ENCODE measurements at regions not wholly inside any gene's neighbourhood (a gene's known extent, or its start where the extent isn't known, plus 50 kb on each side); places are given as distances from the start of the nearest gene placed in this dataset.
A peak's percentile ranks its signal among the peaks of the same experiment; 100 is the strongest.
"Not testable (repeated sequence)": the region's sequence is repeated elsewhere in the genome, so short reads cannot be mapped to it uniquely, and the experiment has no call there.

DNA sequence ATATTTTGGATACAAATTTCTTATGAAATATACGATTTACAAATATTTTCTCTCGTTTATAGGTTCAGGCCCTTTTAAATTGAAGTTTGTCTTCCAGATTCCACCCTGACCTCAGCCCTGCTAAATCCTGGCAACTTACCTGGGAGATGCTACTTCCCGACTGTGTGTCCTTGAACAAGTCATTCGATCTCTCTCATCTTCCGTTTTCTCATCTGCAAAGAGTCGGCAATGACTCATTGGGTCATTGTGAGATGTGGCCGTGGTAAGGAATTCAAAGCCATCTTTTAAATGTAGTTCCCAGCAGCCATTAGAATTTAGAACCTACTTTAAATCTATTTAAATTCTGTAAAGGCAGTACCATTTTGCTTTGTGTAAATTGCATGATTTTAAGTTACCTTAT is 72.5 kb downstream of the LHX2 start:
- TF ChIP-seq MAX (IDR thresholded peaks at IDR 0.05; ENCODE audit: low read depth, low read length) (no peak), POLR2A (IDR thresholded peaks at IDR 0.05; ENCODE audit: extremely low read depth, insufficient read length) (no peak), CTCF (IDR thresholded peaks at IDR 0.05; ENCODE audit: low read depth, low read length) (no peak), MYC (IDR thresholded peaks at IDR 0.05; ENCODE audit: low read depth, low read length) (no peak)
- DNase-seq (ENCODE audit: low read depth): no peak

DNA sequence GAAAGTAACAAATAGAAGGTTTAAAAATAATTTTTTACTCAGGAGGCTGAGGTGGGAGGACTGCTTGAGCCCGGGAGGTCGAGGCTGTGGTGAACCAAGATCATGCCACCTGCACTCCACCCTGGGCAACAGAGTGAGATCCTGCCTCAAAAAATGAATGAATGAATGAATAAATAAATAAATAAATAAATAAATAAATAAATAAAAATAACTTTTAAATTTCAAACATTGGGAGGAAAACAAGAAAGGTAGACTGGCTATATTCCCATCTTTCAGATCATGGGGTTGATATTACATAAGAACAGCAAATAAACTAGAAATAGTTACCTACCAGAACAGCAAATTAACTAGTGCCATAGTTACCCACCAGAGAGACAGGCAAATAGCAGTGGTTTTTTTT is 75.7 kb downstream of the LHX2 start:
- no peak overlapping the region for H3K4me3 ChIP-seq (ENCODE audit: low read depth, low read length)
- no peak for DNase-seq (ENCODE audit: low read depth)
- TF ChIP-seq POLR2A (IDR thresholded peaks at IDR 0.05; ENCODE audit: extremely low read depth, insufficient read length) (no peak), MYC (IDR thresholded peaks at IDR 0.05; ENCODE audit: low read depth, low read length) (no peak), CTCF (IDR thresholded peaks at IDR 0.05; ENCODE audit: low read depth, low read length) (no peak), MAX (IDR thresholded peaks at IDR 0.05; ENCODE audit: low read depth, low read length) (no peak)

More for the DNA sequence above, 72.5 kb downstream of the LHX2 start:
- H3K4me3 ChIP-seq (ENCODE audit: low read depth, low read length): no peak overlapping the region

DNA sequence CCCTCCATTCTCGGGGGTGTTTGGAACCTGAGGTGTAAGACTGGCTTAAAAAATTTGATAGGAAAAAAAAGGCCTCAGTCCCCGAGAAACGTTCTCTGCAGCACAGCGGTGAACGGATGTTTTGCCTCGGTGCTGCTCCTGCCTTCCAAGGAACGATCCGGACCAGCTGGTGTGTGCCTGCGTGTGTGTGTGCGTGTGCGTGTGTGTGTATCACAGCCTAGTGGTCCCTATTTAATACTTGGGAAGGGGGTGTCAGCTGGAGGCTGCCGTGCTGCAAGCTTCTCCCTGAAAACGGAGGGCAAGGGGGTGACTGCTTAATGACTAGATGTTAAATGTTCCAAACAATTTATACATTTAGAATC is 76.9 kb downstream of the LHX2 start:
- TF ChIP-seq MYC (IDR thresholded peaks at IDR 0.05; ENCODE audit: low read depth, low read length) (no peak), CTCF (IDR thresholded peaks at IDR 0.05; ENCODE audit: low read depth, low read length) (no peak), POLR2A (IDR thresholded peaks at IDR 0.05; ENCODE audit: extremely low read depth, insufficient read length) (no peak), MAX (IDR thresholded peaks at IDR 0.05; ENCODE audit: low read depth, low read length) (no peak)
- no peak overlapping the region for H3K4me3 ChIP-seq (ENCODE audit: low read depth, low read length)
- no peak for DNase-seq (ENCODE audit: low read depth)

DNA sequence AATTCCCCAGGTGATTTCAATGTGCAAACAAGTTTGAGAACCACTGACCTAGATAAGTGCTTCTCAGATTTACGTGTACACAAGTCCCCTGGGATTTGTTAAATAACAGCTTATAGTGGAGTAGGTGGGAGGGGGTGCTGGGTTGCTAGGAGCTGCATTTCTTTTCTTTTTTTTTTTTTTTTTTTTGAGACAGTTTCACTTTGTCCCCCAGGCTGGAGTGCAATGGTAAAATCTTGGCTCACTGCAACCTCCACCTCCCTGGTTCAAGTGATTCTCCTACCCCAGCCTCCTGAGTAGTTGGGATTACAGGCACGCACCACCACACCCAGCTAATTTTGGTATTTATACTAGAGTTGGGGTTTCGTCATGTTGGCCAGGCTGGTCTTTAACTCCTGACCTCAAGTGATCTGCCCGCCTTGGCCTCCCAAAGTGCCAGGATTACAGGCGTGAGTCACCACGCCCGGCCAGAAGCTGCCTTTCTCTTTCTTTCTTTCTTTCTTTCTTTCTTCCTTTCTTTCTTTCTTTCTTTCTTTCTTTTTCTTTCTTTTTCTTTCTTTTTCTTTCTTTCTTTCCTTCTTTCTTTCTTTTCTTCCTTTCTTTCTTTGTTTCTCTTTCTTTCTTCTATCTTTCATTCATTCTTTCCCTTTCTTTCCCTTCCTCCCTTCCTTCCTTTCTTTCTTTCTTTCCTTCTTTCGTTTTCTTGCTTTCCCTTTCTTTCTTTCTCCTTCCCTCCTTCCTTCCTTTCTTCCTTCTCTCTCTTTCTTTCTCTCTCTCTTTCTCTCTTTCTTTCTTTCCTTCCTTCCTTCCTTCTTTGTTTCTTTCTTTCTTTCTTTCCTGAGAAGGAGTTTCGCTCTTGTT is 78.3 kb downstream of the LHX2 start:
- not testable (repeated sequence) for H3K4me3 ChIP-seq (ENCODE audit: low read depth, low read length); DNase-seq (ENCODE audit: low read depth)

DNA sequence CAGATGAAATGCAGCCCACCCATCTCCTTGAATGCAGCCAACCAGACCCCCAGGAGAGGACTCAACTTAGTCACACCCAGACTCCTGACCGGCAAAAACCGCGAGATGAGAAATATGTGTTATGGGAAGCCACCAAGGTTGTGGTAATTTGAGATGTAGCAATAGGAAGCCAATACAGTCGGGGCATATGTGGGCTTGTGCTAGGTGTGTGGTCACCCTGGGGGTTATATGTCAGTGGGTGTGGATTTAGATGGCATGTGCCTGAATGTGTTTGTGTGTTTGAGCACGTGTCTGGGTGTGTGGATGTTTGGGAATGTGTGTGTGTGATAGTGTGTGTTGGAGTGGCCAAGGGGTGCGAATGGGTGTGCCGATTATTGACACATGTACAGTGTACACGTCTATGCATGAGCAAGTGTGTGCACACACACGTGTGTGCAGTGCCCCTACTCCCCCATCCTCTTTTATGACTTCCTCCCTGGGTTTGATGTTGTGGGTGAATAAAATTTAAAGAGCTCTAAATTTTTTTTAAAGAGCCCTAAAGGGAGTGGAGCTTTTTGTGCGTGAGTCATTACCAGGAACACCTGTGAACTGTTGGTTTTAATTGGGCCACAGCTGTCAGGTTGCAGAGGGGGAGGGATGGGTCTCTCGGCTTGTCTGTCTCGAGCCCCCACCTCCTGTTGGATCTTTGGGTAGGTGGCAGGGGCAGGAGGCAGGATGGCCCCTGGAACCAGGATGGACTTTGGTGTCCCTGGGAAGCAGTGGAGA is 86.8 kb downstream of the LHX2 start:
- TF ChIP-seq POLR2A (IDR thresholded peaks at IDR 0.05; ENCODE audit: extremely low read depth, insufficient read length) (no peak), MYC (IDR thresholded peaks at IDR 0.05; ENCODE audit: low read depth, low read length) (peak; percentile 83), MAX (IDR thresholded peaks at IDR 0.05; ENCODE audit: low read depth, low read length) (peak; percentile 98)
- peak; percentile 78 for DNase-seq (ENCODE audit: low read depth)

GRCh38 chr9:124099860-124100259 is 88.3 kb downstream of the LHX2 start:
- TF ChIP-seq CTCF (IDR thresholded peaks at IDR 0.05; ENCODE audit: low read depth, low read length): no peak
- no peak for TF ChIP-seq MAX (IDR thresholded peaks at IDR 0.05; ENCODE audit: low read depth, low read length)
- TF ChIP-seq MYC (IDR thresholded peaks at IDR 0.05; ENCODE audit: low read depth, low read length): no peak
- TF ChIP-seq POLR2A (IDR thresholded peaks at IDR 0.05; ENCODE audit: extremely low read depth, insufficient read length): no peak
- H3K4me3 ChIP-seq (ENCODE audit: low read depth, low read length): no peak overlapping the region
- DNase-seq (ENCODE audit: low read depth): no peak

More for the DNA sequence above, 86.8 kb downstream of the LHX2 start:
- no peak overlapping the region for H3K4me3 ChIP-seq (ENCODE audit: low read depth, low read length)

All from NB4 (cell line).